NB4 (cell line): ENCODE measurements at regions not wholly inside any gene's neighbourhood (a gene's known extent, or its start where the extent isn't known, plus 50 kb on each side); places are given as distances from the start of the nearest gene placed in this dataset.

ENCODE experiments used
- MYC ChIP-seq: IDR thresholded peaks from 2 replicates; pipeline ENCODE4 v1.6.1; 2011; ENCODE audit warnings: low read depth, low read length
- POLR2A ChIP-seq: IDR thresholded peaks from 2 replicates; pipeline ENCODE4 v1.6.1; 2011; ENCODE audit warnings: mild to moderate bottlenecking; ENCODE audit not compliant: insufficient read length; ENCODE audit errors: extremely low read depth
- TF ChIP-seq, protein P1 (sequence below): IDR thresholded peaks from one replicate; pipeline ENCODE4 v1.5.1; 2012; ENCODE audit warnings: low read depth, low read length
- TF ChIP-seq, protein P2 (sequence below): IDR thresholded peaks from 2 replicates; pipeline ENCODE4 v1.6.1; 2011; ENCODE audit warnings: low read depth, low read length

DNA sequence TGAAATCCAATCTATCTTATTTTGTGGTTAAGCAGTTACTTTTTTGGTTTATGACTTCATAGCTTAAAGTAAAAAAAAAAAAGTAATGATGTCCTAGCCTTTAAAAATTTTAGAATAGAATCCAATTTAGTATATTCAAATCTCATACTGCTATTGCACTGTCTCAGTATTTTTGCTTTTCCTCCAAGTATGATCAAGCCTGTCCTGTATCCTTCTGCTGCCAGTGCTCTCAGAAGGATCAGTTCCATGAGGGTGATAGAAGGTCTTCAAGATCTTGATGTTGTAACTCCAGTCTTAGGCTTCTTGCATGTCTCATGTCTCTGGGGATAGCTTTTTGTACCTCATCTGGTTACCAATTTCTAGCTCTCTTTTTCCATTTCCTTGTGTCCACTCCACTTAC lies 324.2 kb upstream of the FAR2 start:
- TF ChIP-seq, protein P1, sequence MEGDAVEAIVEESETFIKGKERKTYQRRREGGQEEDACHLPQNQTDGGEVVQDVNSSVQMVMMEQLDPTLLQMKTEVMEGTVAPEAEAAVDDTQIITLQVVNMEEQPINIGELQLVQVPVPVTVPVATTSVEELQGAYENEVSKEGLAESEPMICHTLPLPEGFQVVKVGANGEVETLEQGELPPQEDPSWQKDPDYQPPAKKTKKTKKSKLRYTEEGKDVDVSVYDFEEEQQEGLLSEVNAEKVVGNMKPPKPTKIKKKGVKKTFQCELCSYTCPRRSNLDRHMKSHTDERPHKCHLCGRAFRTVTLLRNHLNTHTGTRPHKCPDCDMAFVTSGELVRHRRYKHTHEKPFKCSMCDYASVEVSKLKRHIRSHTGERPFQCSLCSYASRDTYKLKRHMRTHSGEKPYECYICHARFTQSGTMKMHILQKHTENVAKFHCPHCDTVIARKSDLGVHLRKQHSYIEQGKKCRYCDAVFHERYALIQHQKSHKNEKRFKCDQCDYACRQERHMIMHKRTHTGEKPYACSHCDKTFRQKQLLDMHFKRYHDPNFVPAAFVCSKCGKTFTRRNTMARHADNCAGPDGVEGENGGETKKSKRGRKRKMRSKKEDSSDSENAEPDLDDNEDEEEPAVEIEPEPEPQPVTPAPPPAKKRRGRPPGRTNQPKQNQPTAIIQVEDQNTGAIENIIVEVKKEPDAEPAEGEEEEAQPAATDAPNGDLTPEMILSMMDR: no peak
- TF ChIP-seq, protein P2, sequence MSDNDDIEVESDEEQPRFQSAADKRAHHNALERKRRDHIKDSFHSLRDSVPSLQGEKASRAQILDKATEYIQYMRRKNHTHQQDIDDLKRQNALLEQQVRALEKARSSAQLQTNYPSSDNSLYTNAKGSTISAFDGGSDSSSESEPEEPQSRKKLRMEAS: no peak
- TF ChIP-seq POLR2A (no peak), MYC (no peak)
